Omental fat pad (tissue), 3 donors: ENCODE measurements at regions not wholly inside any gene's neighbourhood (a gene's known extent, or its start where the extent isn't known, plus 50 kb on each side); places are given as distances from the start of the nearest gene placed in this dataset.

ENCODE experiments used
- ATAC-seq: fragments of 150-250 bp; one replicate; pipeline ENCODE4 v1.9.1; 2016; ENCODE audit warnings: mild to moderate bottlenecking, moderate library complexity; ENCODE audit not compliant: low FRiP score
- DNase-seq: peaks from one replicate; pipeline ENCODE4 v3.0.0-alpha.2; 2019; ENCODE audit warnings: low spot score
- TF ChIP-seq, protein P1 (sequence below), 3 donors: fragments of 450-650 bp; IDR thresholded peaks; one replicate each; pipeline ENCODE4 v1.5.1; 2016 to 2017; ENCODE audit warnings: antibody characterized with exemption in 3 of 3, mild to moderate bottlenecking in 3 of 3, moderate library complexity in 2 of 3

DNA sequence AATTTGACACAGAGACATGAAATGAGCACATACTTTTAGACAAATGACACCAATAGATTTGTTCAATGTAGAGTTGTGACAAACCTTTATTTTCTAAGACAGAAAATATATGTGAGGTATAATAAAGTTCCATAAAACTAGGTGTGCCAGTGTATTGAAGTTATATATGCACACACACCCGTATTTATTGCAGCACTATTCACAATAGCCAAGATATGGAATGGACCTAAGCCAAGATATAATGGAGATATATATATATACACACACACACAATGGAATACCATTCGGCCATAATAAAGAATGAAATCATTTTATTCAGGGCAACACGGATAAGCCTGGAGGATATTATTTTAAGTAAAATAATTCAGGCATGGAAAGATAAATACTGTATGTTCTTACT lies 1013.5 kb downstream of the KCNT2 start:
- no peak for ATAC-seq
- TF ChIP-seq, protein P1, sequence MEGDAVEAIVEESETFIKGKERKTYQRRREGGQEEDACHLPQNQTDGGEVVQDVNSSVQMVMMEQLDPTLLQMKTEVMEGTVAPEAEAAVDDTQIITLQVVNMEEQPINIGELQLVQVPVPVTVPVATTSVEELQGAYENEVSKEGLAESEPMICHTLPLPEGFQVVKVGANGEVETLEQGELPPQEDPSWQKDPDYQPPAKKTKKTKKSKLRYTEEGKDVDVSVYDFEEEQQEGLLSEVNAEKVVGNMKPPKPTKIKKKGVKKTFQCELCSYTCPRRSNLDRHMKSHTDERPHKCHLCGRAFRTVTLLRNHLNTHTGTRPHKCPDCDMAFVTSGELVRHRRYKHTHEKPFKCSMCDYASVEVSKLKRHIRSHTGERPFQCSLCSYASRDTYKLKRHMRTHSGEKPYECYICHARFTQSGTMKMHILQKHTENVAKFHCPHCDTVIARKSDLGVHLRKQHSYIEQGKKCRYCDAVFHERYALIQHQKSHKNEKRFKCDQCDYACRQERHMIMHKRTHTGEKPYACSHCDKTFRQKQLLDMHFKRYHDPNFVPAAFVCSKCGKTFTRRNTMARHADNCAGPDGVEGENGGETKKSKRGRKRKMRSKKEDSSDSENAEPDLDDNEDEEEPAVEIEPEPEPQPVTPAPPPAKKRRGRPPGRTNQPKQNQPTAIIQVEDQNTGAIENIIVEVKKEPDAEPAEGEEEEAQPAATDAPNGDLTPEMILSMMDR (IDR thresholded peaks at IDR 0.05) = no peak
- no peak for DNase-seq

GRCh38 chr1:195594322-195594721 lies 1013.9 kb downstream of the KCNT2 start:
- DNase-seq (no peak), ATAC-seq (no peak)
- TF ChIP-seq, protein P1 (IDR thresholded peaks at IDR 0.05) = no peak

DNA sequence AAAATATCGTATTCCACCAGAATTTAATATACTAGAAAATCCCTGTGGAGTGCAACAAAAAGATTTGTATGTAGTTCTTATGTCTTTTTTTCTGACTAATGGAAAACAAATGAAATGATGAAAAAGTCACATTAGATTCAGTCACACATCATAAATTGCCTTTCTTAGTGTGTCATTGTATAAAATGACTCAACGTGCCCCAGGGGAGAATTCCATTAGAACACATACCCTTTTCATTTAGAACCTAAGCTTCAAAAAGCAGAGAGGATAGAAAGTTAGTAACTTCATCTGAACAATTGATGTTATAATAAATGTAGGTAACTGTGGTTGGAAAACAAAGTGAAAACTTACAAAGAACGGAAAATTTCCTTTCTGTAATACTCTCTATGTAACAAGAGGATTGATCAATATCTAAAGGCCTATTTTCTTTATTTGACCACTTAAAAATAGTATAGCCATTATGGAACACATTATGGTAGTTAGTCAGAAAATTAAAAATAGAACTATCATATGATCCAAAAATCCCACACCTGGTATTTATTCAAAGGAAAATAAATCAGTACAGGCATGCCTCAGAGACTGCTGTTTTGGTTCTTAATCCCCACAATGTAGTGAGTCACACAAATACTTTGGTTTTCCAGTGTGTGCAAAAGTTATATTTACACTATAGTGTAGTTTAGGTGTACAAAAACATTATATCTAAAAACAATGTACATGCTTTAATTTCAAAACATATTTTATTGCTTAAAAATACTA lies 1016.1 kb downstream of the KCNT2 start:
- TF ChIP-seq, protein P1 (IDR thresholded peaks at IDR 0.05) = no peak
- DNase-seq (no peak), ATAC-seq (no peak)

GRCh38 chr1:195590649-195591048 lies 1017.6 kb downstream of the KCNT2 start:
- TF ChIP-seq, protein P1 (IDR thresholded peaks at IDR 0.05) = no peak
- ATAC-seq = no peak
- DNase-seq = no peak

- ATAC-seq (no peak), DNase-seq (no peak)
- TF ChIP-seq, protein P1 (IDR thresholded peaks at IDR 0.05) = no peak
These were observed 1023.2 kb downstream of the KCNT2 start for GRCh38 chr1:195584870-195585624.

- DNase-seq = no peak
- TF ChIP-seq, protein P1 (IDR thresholded peaks at IDR 0.05) = no peak
- no peak for ATAC-seq
These were observed 1027.3 kb downstream of the KCNT2 start for GRCh38 chr1:195580988-195581387.
